ENCODE measurements at regions not wholly inside any gene's neighbourhood (a gene's known extent, or its start where the extent isn't known, plus 50 kb on each side); places are given as distances from the start of the nearest gene placed in this dataset.
A peak's percentile ranks its signal among the peaks of the same experiment; 100 is the strongest.

- TF ChIP-seq, protein P1, sequence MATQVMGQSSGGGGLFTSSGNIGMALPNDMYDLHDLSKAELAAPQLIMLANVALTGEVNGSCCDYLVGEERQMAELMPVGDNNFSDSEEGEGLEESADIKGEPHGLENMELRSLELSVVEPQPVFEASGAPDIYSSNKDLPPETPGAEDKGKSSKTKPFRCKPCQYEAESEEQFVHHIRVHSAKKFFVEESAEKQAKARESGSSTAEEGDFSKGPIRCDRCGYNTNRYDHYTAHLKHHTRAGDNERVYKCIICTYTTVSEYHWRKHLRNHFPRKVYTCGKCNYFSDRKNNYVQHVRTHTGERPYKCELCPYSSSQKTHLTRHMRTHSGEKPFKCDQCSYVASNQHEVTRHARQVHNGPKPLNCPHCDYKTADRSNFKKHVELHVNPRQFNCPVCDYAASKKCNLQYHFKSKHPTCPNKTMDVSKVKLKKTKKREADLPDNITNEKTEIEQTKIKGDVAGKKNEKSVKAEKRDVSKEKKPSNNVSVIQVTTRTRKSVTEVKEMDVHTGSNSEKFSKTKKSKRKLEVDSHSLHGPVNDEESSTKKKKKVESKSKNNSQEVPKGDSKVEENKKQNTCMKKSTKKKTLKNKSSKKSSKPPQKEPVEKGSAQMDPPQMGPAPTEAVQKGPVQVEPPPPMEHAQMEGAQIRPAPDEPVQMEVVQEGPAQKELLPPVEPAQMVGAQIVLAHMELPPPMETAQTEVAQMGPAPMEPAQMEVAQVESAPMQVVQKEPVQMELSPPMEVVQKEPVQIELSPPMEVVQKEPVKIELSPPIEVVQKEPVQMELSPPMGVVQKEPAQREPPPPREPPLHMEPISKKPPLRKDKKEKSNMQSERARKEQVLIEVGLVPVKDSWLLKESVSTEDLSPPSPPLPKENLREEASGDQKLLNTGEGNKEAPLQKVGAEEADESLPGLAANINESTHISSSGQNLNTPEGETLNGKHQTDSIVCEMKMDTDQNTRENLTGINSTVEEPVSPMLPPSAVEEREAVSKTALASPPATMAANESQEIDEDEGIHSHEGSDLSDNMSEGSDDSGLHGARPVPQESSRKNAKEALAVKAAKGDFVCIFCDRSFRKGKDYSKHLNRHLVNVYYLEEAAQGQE (IDR thresholded peaks at IDR 0.05; ENCODE audit: low read depth): no peak
- TF ChIP-seq, protein P2, sequence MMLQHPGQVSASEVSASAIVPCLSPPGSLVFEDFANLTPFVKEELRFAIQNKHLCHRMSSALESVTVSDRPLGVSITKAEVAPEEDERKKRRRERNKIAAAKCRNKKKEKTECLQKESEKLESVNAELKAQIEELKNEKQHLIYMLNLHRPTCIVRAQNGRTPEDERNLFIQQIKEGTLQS (IDR thresholded peaks at IDR 0.05): no peak
- TF ChIP-seq CBX3 (IDR thresholded peaks at IDR 0.05; ENCODE audit: low read depth) (no peak), FOSL1 (IDR thresholded peaks at IDR 0.05; ENCODE audit: low read depth) (no peak)
Observed at GRCh38 chr11:69215216-69215615, 59.5 kb downstream of the SMIM38 start (continued).

DNA sequence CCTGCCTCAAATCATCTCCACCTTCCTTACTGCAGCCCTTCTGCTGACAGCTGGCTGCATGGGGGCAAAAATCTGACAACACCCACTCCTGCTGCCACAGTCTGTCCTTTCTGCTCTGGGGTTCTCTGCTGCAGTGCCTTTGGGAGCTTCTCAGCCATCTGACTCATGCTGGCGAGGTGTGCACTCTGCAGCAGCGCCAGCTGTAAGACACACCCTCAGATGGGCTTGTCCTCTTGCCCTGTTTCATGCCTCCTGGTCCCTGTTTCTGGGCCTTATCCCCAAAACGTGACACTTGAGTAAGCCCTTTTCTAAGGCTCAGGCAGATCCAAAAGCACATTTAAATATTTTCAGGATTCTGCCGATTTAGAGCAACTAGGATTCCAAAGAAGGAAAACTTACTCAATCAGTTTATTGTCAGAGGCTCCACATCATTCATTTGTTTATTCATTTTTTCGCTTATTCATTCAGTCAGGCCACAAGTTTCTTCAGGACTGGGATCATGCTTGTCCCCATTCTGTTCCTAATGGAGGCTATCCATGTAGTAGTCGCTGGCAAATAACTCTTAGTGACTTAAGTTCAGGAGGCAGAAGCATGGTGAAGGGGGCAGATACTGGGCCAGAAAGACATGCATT lies 60.2 kb downstream of the SMIM38 start:
- H3K36me3 ChIP-seq (ENCODE audit: control insufficient read depth in 1 of 2, insufficient read depth in 2 of 2, low read length in 2 of 2): no peaks in the 10 kb centered on the region
- H3K27me3 ChIP-seq (ENCODE audit: insufficient read depth, low read length): no peaks in the 10 kb centered on the region
- no peaks in the 10 kb centered on the region for H3K9me2 ChIP-seq (ENCODE audit: insufficient read depth)
- no peak overlapping the region for H3K4me3 ChIP-seq (replicated peaks in 1 of 2; ENCODE audit: low read depth in 1 of 2, low read length in 2 of 2)
- no TSS peak for BruUV-seq (replicated peaks)
- RAD21 ChIA-PET (ENCODE audit: low non-redundant PET in 1 of 2, low total read pairs in 2 of 2, uncharacterized antibody in 2 of 2, unreplicated experiment in 2 of 2): no interaction called here
- no peak overlapping the region for H3K9ac ChIP-seq (ENCODE audit: low read length)
- TF ChIP-seq YY1 (IDR thresholded peaks at IDR 0.05; ENCODE audit: extremely low read depth, insufficient replicate concordance, low read depth, low read length) (no peak), EZH2phosphoT487 (IDR thresholded peaks at IDR 0.05; ENCODE audit: borderline replicate concordance) (no peak), SP1 (IDR thresholded peaks at IDR 0.05; ENCODE audit: low read depth) (no peak), EZH2 (IDR thresholded peaks at IDR 0.05) (no peak), CEBPB (IDR thresholded peaks at IDR 0.05; ENCODE audit: low read depth) (no peak), MAX (IDR thresholded peaks at IDR 0.05) (no peak), FOSL1 (IDR thresholded peaks at IDR 0.05; ENCODE audit: low read depth) (no peak), CBX3 (IDR thresholded peaks at IDR 0.05; ENCODE audit: low read depth) (no peak), JUND (IDR thresholded peaks at IDR 0.05) (no peak)
- no peak overlapping the region for H2AFZ ChIP-seq (ENCODE audit: low read depth, low read length, poor library complexity, severe bottlenecking)
- peaks cover 8 to 11% of the 10 kb centered on the region in 2 experiments; a peak in 2 of 4 replicates for H3K4me1 ChIP-seq (ENCODE audit: control insufficient read depth in 1 of 2, insufficient read depth in 2 of 2, low read length in 2 of 2)
- no peaks in the 10 kb centered on the region for H3K9me3 ChIP-seq (ENCODE audit: control insufficient read depth in 1 of 2, insufficient read depth in 1 of 2, low read depth in 1 of 2, low read length in 2 of 2)
- DNase-seq (ENCODE audit: low read depth, low spot score) (no peak), ATAC-seq (peak; percentile 76)
- POLR2A ChIA-PET: no interaction called here
- intact Hi-C loops (cut with micrococcal nuclease): no loop called here
- no peak overlapping the region for H3K27ac ChIP-seq (ENCODE audit: low read depth, low read length)
- no peaks in the 10 kb centered on the region for H3K79me2 ChIP-seq (ENCODE audit: insufficient read depth, low read length)
- CTCF ChIA-PET: no interaction called here
- H4K20me1 ChIP-seq (ENCODE audit: insufficient read depth): no peaks in the 10 kb centered on the region
- peak overlapping the region; percentile 8; the same call in 1 of the 2 replicates for H3K4me2 ChIP-seq (ENCODE audit: low read length)
